ENCODE measurements at regions not wholly inside any gene's neighbourhood (a gene's known extent, or its start where the extent isn't known, plus 50 kb on each side); places are given as distances from the start of the nearest gene placed in this dataset.

DNA sequence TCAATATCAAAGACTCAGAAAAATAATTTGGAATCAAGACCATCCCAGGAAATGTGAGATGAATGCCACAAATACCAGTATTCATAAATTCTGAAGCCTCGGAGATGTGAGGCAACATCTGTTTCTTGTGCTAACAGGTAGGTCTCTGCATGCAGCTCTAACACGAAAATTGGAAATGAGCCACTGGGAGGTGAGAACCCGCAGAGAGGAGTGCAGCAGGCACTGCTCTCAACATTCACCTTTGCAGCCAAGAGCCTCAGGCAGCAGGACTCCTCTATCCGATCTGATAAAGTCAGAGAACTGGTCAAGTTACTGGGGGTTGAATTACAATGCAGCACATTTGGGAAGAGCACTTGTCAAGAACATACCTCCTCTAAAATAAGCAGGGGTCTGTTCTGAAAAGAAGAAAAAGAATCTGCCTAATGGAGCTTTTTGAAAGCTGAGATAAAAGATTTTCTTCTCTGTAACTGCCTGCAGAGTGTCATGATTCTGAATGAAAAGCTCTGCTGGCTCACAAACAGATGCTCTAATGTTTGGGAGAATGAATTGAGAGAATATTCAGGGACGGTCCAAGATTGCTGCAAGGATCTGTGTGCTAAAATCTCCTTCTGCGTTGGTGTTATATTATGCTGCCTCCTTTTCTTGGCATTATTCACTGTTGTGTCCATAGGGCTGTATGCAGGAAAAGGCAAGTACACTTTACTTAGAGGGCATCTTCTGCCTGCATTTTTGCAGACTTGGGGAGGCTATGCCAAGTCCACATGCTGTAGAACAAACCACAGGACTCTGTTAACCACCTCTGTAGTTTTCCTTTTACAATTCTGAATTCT, 209.6 kb upstream of the KRR1 start:
- peak; percentile 74 for DNase-seq (ENCODE audit: low spot score)
- Histone ChIP-seq H3K36me3 (no peaks in the 10 kb centered on the region), H3K27me3 (replicated peaks; ENCODE audit: insufficient read depth) (no peaks in the 10 kb centered on the region), H3K4me1 (replicated peaks) (peaks cover 7% of the 10 kb centered on the region), H3K27ac (no peak overlapping the region), H3K4me3 (no peak overlapping the region), H3K9me3 (no peaks in the 10 kb centered on the region)
- TF ChIP-seq POLR2A (IDR thresholded peaks at IDR 0.05) (no peak), POLR2AphosphoS5 (IDR thresholded peaks at IDR 0.05) (peak; percentile 43)
- TF ChIP-seq, protein P1, sequence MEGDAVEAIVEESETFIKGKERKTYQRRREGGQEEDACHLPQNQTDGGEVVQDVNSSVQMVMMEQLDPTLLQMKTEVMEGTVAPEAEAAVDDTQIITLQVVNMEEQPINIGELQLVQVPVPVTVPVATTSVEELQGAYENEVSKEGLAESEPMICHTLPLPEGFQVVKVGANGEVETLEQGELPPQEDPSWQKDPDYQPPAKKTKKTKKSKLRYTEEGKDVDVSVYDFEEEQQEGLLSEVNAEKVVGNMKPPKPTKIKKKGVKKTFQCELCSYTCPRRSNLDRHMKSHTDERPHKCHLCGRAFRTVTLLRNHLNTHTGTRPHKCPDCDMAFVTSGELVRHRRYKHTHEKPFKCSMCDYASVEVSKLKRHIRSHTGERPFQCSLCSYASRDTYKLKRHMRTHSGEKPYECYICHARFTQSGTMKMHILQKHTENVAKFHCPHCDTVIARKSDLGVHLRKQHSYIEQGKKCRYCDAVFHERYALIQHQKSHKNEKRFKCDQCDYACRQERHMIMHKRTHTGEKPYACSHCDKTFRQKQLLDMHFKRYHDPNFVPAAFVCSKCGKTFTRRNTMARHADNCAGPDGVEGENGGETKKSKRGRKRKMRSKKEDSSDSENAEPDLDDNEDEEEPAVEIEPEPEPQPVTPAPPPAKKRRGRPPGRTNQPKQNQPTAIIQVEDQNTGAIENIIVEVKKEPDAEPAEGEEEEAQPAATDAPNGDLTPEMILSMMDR (IDR thresholded peaks at IDR 0.05): no peak
- intact Hi-C loops (cut with DNase I): loop anchor here (10.0 kb wide), 3 partner anchors 94 to 314 kb away; partner anchors contain the start of gene PHLDA1
- WGBS: 7% methylated on average over 6 of the region's 6 CpGs

DNA sequence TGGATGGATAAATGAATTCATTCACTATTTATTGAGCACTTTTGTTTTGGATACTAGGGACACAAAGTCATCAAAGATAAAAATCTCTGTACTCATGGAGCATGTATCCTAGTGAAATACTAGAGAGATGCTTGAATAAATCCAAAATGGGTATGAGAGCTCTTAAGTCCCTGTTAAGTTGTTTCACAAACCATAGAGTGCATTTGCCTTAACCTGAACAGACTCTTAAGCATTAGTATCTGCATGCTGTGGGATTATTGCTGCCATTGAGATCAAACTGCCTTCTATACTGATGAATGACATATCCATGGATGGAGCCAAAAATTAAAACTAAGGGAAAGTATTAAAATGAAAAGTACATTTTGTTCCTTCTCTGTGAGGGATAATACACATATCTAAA, 206.5 kb upstream of the KRR1 start:
- Histone ChIP-seq H3K36me3 (no peaks in the 10 kb centered on the region), H3K27ac (no peak overlapping the region), H3K9me3 (no peaks in the 10 kb centered on the region), H3K4me3 (no peak overlapping the region), H3K27me3 (replicated peaks; ENCODE audit: insufficient read depth) (no peaks in the 10 kb centered on the region), H3K4me1 (replicated peaks) (peaks cover 7% of the 10 kb centered on the region)
- no peak for DNase-seq (ENCODE audit: low spot score)
- intact Hi-C loops (cut with DNase I): no loop called here
- TF ChIP-seq POLR2A (IDR thresholded peaks at IDR 0.05): no peak
- no peak for TF ChIP-seq POLR2AphosphoS5 (IDR thresholded peaks at IDR 0.05)
- TF ChIP-seq, protein P1 (IDR thresholded peaks at IDR 0.05): no peak

DNA sequence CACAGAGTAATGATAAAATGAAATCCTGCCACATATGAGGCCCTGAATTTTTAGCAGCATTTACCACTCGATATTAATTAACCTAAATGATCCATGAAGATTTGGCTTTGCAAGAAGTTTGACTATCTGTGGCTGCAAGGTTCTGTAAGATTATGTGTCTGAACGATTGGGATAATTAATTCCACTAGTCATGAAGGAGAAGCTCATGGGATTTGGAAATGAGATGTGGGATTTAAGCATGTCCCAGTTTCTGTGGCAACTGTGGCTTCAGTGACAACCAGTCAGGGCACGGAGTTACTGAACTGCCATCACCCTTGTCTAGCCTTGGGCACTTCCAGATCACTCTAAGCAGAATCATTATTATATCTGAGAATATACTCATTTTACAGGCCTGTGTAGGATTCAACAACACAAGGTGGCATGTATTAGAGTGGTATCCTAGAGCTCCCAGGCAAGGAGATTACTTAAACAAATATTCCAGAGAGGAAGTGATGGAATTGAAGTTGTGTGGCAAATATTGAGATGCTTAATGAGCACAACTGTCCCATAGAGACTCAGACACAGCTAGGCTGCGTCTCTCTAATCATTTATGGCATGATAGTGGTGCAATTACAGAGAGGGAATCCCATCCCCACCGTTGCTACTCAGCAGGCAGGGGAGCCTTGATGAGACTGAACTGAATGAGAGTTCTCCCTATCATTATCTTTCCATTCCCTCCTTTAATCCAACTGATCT, 205.0 kb upstream of the KRR1 start:
- no peak overlapping the region for H3K27ac ChIP-seq
- no peaks in the 10 kb centered on the region for H3K27me3 ChIP-seq (replicated peaks; ENCODE audit: insufficient read depth)
- H3K4me1 ChIP-seq (replicated peaks): no peaks in the 10 kb centered on the region
- 79% methylated on average over 5 of the region's 5 CpGs for WGBS
- no peak overlapping the region for H3K4me3 ChIP-seq
- no peaks in the 10 kb centered on the region for H3K36me3 ChIP-seq
- no peaks in the 10 kb centered on the region for H3K9me3 ChIP-seq
- no peak for DNase-seq (ENCODE audit: low spot score)
- intact Hi-C loops (cut with DNase I): no loop called here
- TF ChIP-seq POLR2A (IDR thresholded peaks at IDR 0.05): no peak
- TF ChIP-seq, protein P1 (IDR thresholded peaks at IDR 0.05): no peak
- TF ChIP-seq POLR2AphosphoS5 (IDR thresholded peaks at IDR 0.05): no peak

DNA sequence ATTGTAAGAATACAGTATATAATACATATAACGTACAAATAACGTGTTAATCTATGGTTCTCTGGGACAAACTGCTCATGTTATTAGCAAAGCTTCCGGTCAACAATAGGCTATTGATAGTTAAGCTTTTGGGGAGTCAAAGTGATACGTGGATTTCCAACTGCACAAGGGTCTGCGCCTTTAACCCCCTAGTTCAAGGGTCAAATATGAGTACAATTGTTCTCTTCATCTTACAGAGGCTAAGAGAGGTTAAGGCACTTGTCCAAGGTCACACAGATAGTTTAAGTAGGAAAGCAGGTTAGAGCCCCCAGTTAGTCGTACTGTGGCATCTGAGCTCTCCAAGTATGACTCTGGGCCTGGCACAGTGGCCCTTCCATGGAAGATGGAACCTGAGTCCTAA, 204.3 kb upstream of the KRR1 start:
- H3K36me3 ChIP-seq: no peaks in the 10 kb centered on the region
- no peaks in the 10 kb centered on the region for H3K27me3 ChIP-seq (replicated peaks; ENCODE audit: insufficient read depth)
- H3K4me1 ChIP-seq (replicated peaks): no peaks in the 10 kb centered on the region
- 96% methylated on average over 6 of the region's 6 CpGs for WGBS
- no peaks in the 10 kb centered on the region for H3K9me3 ChIP-seq
- H3K27ac ChIP-seq: no peak overlapping the region
- intact Hi-C loops (cut with DNase I): no loop called here
- no peak for DNase-seq (ENCODE audit: low spot score)
- no peak overlapping the region for H3K4me3 ChIP-seq
- no peak for TF ChIP-seq POLR2A (IDR thresholded peaks at IDR 0.05)
- no peak for TF ChIP-seq POLR2AphosphoS5 (IDR thresholded peaks at IDR 0.05)
- TF ChIP-seq, protein P1 (IDR thresholded peaks at IDR 0.05): no peak

All from prostate gland (tissue), 2 donors.